Keratinocyte (primary cell): ENCODE measurements at regions not wholly inside any gene's neighbourhood (a gene's known extent, or its start where the extent isn't known, plus 50 kb on each side); places are given as distances from the start of the nearest gene placed in this dataset.

Experiments
- CTCF ChIP-seq, 3 experiments: IDR thresholded peaks in 1 of 3; conservative IDR thresholded peaks in 1 of 3; optimal IDR thresholded peaks in 1 of 3; 2 replicates in 2 of 3; 3 replicates in 1 of 3; pipeline versions ENCODE3 to v1.5.1; 2011; ENCODE audit warnings: low read length in 3 of 3, mild to moderate bottlenecking in 3 of 3, moderate library complexity in 2 of 3, control low read depth in 1 of 3, inconsistent platforms in 1 of 3; ENCODE audit not compliant: insufficient read depth in 2 of 3; ENCODE audit errors: extremely low read depth in 1 of 3
- EZH2 ChIP-seq: IDR thresholded peaks from one replicate; pipeline ENCODE4 v1.6.1; 2012; ENCODE audit warnings: inconsistent platforms, mild to moderate bottlenecking, low read length, moderate library complexity

- TF ChIP-seq CTCF (optimal IDR thresholded peaks at IDR 0.05 in 1 of 3, IDR thresholded peaks at IDR 0.05 in 1 of 3, conservative IDR thresholded peaks at IDR 0.05 in 1 of 3; ENCODE audit: extremely low read depth in 1 of 3, insufficient read depth in 2 of 3, low read length in 3 of 3) (no peak), EZH2 (no peak)
Observed at GRCh38 chrX:114201622-114202021, 382.3 kb upstream of the HTR2C start.
